SU-DHL-6 (cell line): ENCODE measurements at regions not wholly inside any gene's neighbourhood (a gene's known extent, or its start where the extent isn't known, plus 50 kb on each side); places are given as distances from the start of the nearest gene placed in this dataset.
"Not testable (repeated sequence)": the region's sequence is repeated elsewhere in the genome, so short reads cannot be mapped to it uniquely, and the experiment has no call there.

Experiments
- H2AFZ ChIP-seq: fragments of 200-600 bp; sonication (generic); 2 replicates; pipeline ENCODE4 v1.6.1; 2014; ENCODE audit warnings: low read depth, mild to moderate bottlenecking, moderate library complexity, mixed read lengths, antibody characterized with exemption, low read length; ENCODE audit not compliant: severe bottlenecking
- H3F3A ChIP-seq: fragments of 200-600 bp; shearing (Covaris generic); 2 replicates; pipeline ENCODE4 v1.6.0; 2016; ENCODE audit warnings: antibody characterized with exemption, mild to moderate bottlenecking; ENCODE audit not compliant: insufficient read depth
- H3K27ac ChIP-seq: fragments of 200-600 bp; sonication (generic); 2 replicates; pipeline ENCODE4 v1.5.1; 2016; ENCODE audit warnings: low read depth, mild to moderate bottlenecking, low read length, moderate library complexity, mixed read lengths
- H3K27me3 ChIP-seq: fragments of 200-600 bp; sonication (generic), shearing (Covaris generic); 2 replicates; pipeline ENCODE4 v1.6.0; 2014; ENCODE audit warnings: mild to moderate bottlenecking, low read length
- H3K36me3 ChIP-seq: fragments of 200-600 bp; sonication (generic); 2 replicates; pipeline ENCODE4 v1.6.1; 2014; ENCODE audit warnings: mild to moderate bottlenecking, low read length, mixed read lengths
- H3K4me2 ChIP-seq: fragments of 300-600, 200-600 bp; shearing (Covaris generic), sonication (generic); 2 replicates; pipeline ENCODE4 v1.6.0; 2014; ENCODE audit warnings: low read length, low read depth, mild to moderate bottlenecking; ENCODE audit not compliant: poor library complexity, severe bottlenecking
- H3K4me3 ChIP-seq: fragments of 200-600 bp; sonication (generic); 2 replicates; pipeline ENCODE4 v1.5.1; 2014; ENCODE audit warnings: antibody characterized with exemption, low read length, mild to moderate bottlenecking, mixed read lengths; ENCODE audit not compliant: insufficient read depth, poor library complexity, severe bottlenecking
- H3K79me2 ChIP-seq: fragments of 200-600 bp; sonication (generic); 2 replicates; pipeline ENCODE4 v1.6.1; 2014; ENCODE audit warnings: mild to moderate bottlenecking, low read length, moderate library complexity; ENCODE audit not compliant: insufficient read depth
- H3K9ac ChIP-seq: fragments of 200-600 bp; sonication (generic); 2 replicates; pipeline ENCODE4 v1.7.0; 2014; ENCODE audit warnings: mild to moderate bottlenecking, low read length
- H3K9me2 ChIP-seq: fragments of 200-600 bp; sonication (generic); replicated peaks from 2 replicates; pipeline ENCODE4 v1.6.1; 2014; ENCODE audit warnings: low read length; ENCODE audit not compliant: insufficient read depth
- H3K9me3 ChIP-seq: fragments of 200-600 bp; sonication (generic); 2 replicates; pipeline ENCODE4 v1.6.1; 2014; ENCODE audit warnings: low read length, mixed read lengths; ENCODE audit not compliant: insufficient read depth
- H4K20me1 ChIP-seq: fragments of 200-600 bp; sonication (generic); 2 replicates; pipeline ENCODE4 v1.6.1; 2014; ENCODE audit warnings: low read depth, mild to moderate bottlenecking, antibody characterized with exemption, low read length, moderate library complexity, mixed read lengths
- CTCF ChIP-seq: fragments of 200-600 bp; sonication (generic); IDR thresholded peaks from one replicate; pipeline ENCODE4 v1.5.1; 2017; ENCODE audit warnings: antibody characterized with exemption, mild to moderate bottlenecking, low read length, moderate library complexity; ENCODE audit not compliant: insufficient read depth, poor library complexity, severe bottlenecking
- EZH2phosphoT487 ChIP-seq: fragments of 200-600 bp; sonication (generic), shearing (Covaris generic); conservative IDR thresholded peaks from 2 replicates; pipeline ENCODE4 v1.6.1; 2018; ENCODE audit warnings: mild to moderate bottlenecking, antibody characterized with exemption, low read length, moderate library complexity, mixed read lengths

- Histone ChIP-seq H3K9me2 (no peaks in the 10 kb centered on the region), H3F3A (no peaks in the 10 kb centered on the region), H3K4me2 (no peak overlapping the region), H3K27me3 (no peaks in the 10 kb centered on the region), H3K4me3 (no peak overlapping the region), H2AFZ (no peak overlapping the region), H3K9ac (no peak overlapping the region), H4K20me1 (no peaks in the 10 kb centered on the region), H3K9me3 (no peaks in the 10 kb centered on the region), H3K79me2 (no peaks in the 10 kb centered on the region), H3K27ac (no peak overlapping the region), H3K36me3 (no peaks in the 10 kb centered on the region)
- TF ChIP-seq EZH2phosphoT487 (no peak), CTCF (no peak)
Observed at GRCh38 chr18:30444544-30444943, 598.0 kb downstream of the DSC3 start.

GRCh38 chr18:30440351-30440750 is 602.2 kb downstream of the DSC3 start:
- no peak overlapping the region for H3K4me3 ChIP-seq
- H3K9ac ChIP-seq, result no peak overlapping the region
- no peaks in the 10 kb centered on the region for H3K79me2 ChIP-seq
- H3K9me2 ChIP-seq, result no peaks in the 10 kb centered on the region
- TF ChIP-seq EZH2phosphoT487 (no peak), CTCF (no peak)
- H3K27me3 ChIP-seq, result no peaks in the 10 kb centered on the region
- H2AFZ ChIP-seq, result no peak overlapping the region
- no peaks in the 10 kb centered on the region for H3F3A ChIP-seq
- H4K20me1 ChIP-seq, result no peaks in the 10 kb centered on the region
- no peak overlapping the region for H3K27ac ChIP-seq
- no peaks in the 10 kb centered on the region; the same call in 1 of the 2 replicates for H3K9me3 ChIP-seq
- no peaks in the 10 kb centered on the region for H3K36me3 ChIP-seq
- H3K4me2 ChIP-seq, result no peak overlapping the region

GRCh38 chr18:30439174-30439573 is 603.4 kb downstream of the DSC3 start:
- H3K27ac ChIP-seq, result no peak overlapping the region
- H3K9me2 ChIP-seq, result no peaks in the 10 kb centered on the region
- H3K9me3 ChIP-seq, result no peaks in the 10 kb centered on the region; the same call in 1 of the 2 replicates
- no peaks in the 10 kb centered on the region for H3K79me2 ChIP-seq
- no peaks in the 10 kb centered on the region for H3K27me3 ChIP-seq
- no peak overlapping the region for H2AFZ ChIP-seq
- H3K4me2 ChIP-seq, result no peak overlapping the region
- H3K4me3 ChIP-seq, result no peak overlapping the region
- no peaks in the 10 kb centered on the region for H3F3A ChIP-seq
- no peaks in the 10 kb centered on the region for H3K36me3 ChIP-seq
- no peak overlapping the region for H3K9ac ChIP-seq
- H4K20me1 ChIP-seq, result no peaks in the 10 kb centered on the region
- TF ChIP-seq CTCF (no peak), EZH2phosphoT487 (no peak)

GRCh38 chr18:30432349-30432748 is 610.2 kb downstream of the DSC3 start:
- no peak for TF ChIP-seq CTCF
- no peak for TF ChIP-seq EZH2phosphoT487

GRCh38 chr18:30419399-30419798 is 623.1 kb downstream of the DSC3 start:
- H3K4me3 ChIP-seq, H3K27ac ChIP-seq, H3F3A ChIP-seq, H3K9me3 ChIP-seq, H2AFZ ChIP-seq, H3K9ac ChIP-seq, H4K20me1 ChIP-seq, H3K27me3 ChIP-seq, H3K79me2 ChIP-seq, H3K9me2 ChIP-seq, H3K4me2 ChIP-seq, H3K36me3 ChIP-seq: not testable (repeated sequence)

More at GRCh38 chr18:30432349-30432748, 610.2 kb downstream of the DSC3 start:
- H3K9me2 ChIP-seq, result no peaks in the 10 kb centered on the region
- H2AFZ ChIP-seq, result no peak overlapping the region
- H3K4me2 ChIP-seq, result no peak overlapping the region
- H3K9me3 ChIP-seq, result no peaks in the 10 kb centered on the region
- H3K4me3 ChIP-seq, result no peak overlapping the region
- no peak overlapping the region for H3K27ac ChIP-seq
- no peaks in the 10 kb centered on the region for H4K20me1 ChIP-seq
- H3K27me3 ChIP-seq, result no peaks in the 10 kb centered on the region
- no peaks in the 10 kb centered on the region for H3K79me2 ChIP-seq
- H3F3A ChIP-seq, result no peaks in the 10 kb centered on the region
- no peaks in the 10 kb centered on the region for H3K36me3 ChIP-seq
- no peak overlapping the region for H3K9ac ChIP-seq
